Uterus (tissue), 2 donors: ENCODE measurements at regions not wholly inside any gene's neighbourhood (a gene's known extent, or its start where the extent isn't known, plus 50 kb on each side); places are given as distances from the start of the nearest gene placed in this dataset.

Source experiments
- POLR2A ChIP-seq, 2 donors: fragments of 450-650 bp; IDR thresholded peaks; one replicate each; pipeline ENCODE4 v1.6.1; 2016; ENCODE audit warnings: antibody characterized with exemption in 2 of 2, mild to moderate bottlenecking in 1 of 2, moderate library complexity in 1 of 2
- TF ChIP-seq, protein P1 (sequence below), 4 experiments: fragments of 200-600 bp in 2 of 4; fragments of 450-650 bp in 2 of 4; sonication (generic) in 2 of 4; IDR thresholded peaks; one replicate each; pipeline ENCODE4 v1.5.1; 2016 to 2019; ENCODE audit warnings: antibody characterized with exemption in 4 of 4, mild to moderate bottlenecking in 2 of 4, moderate library complexity in 1 of 4

- TF ChIP-seq, protein P1, sequence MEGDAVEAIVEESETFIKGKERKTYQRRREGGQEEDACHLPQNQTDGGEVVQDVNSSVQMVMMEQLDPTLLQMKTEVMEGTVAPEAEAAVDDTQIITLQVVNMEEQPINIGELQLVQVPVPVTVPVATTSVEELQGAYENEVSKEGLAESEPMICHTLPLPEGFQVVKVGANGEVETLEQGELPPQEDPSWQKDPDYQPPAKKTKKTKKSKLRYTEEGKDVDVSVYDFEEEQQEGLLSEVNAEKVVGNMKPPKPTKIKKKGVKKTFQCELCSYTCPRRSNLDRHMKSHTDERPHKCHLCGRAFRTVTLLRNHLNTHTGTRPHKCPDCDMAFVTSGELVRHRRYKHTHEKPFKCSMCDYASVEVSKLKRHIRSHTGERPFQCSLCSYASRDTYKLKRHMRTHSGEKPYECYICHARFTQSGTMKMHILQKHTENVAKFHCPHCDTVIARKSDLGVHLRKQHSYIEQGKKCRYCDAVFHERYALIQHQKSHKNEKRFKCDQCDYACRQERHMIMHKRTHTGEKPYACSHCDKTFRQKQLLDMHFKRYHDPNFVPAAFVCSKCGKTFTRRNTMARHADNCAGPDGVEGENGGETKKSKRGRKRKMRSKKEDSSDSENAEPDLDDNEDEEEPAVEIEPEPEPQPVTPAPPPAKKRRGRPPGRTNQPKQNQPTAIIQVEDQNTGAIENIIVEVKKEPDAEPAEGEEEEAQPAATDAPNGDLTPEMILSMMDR (IDR thresholded peaks at IDR 0.05): no peak
- TF ChIP-seq POLR2A (IDR thresholded peaks at IDR 0.05): no peak
Observed at GRCh38 chr3:194875581-194876402, 190.1 kb downstream of the FAM43A start.
